SK-N-MC (cell line): ENCODE measurements at regions not wholly inside any gene's neighbourhood (a gene's known extent, or its start where the extent isn't known, plus 50 kb on each side); places are given as distances from the start of the nearest gene placed in this dataset.

ENCODE experiments used
- EZH2 ChIP-seq: fragments of 200-600 bp; sonication (generic); IDR thresholded peaks from one replicate; pipeline ENCODE4 v1.6.1; 2017; ENCODE audit warnings: antibody characterized with exemption
- POLR2AphosphoS5 ChIP-seq: IDR thresholded peaks from 2 replicates; pipeline ENCODE4 v1.6.1; 2012; ENCODE audit warnings: mild to moderate bottlenecking, low read depth, low read length, borderline replicate concordance

DNA sequence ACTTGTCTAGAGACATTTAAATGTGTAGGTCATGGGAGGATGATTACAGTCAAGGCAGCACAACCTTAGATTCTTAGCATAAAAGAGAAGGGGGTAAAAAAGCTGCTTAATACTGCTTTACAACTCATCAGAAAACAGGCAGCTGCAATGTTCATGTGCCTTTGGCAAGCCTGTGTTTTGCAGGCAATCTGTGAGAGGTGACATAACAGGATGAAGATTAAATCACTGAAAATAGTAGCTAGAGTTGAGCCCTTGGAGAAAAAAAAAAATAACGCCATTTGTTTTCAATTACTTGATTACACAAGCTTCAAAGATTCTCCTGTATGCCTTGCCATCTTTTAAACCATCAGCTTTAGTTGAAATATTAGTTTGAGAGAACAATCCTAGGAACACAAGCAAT, 847.6 kb upstream of the LCORL start:
- TF ChIP-seq EZH2 = no peak
- TF ChIP-seq POLR2AphosphoS5 = no peak
